ENCODE measurements at regions not wholly inside any gene's neighbourhood (a gene's known extent, or its start where the extent isn't known, plus 50 kb on each side); places are given as distances from the start of the nearest gene placed in this dataset.
"Not testable (repeated sequence)": the region's sequence is repeated elsewhere in the genome, so short reads cannot be mapped to it uniquely, and the experiment has no call there.

DNA sequence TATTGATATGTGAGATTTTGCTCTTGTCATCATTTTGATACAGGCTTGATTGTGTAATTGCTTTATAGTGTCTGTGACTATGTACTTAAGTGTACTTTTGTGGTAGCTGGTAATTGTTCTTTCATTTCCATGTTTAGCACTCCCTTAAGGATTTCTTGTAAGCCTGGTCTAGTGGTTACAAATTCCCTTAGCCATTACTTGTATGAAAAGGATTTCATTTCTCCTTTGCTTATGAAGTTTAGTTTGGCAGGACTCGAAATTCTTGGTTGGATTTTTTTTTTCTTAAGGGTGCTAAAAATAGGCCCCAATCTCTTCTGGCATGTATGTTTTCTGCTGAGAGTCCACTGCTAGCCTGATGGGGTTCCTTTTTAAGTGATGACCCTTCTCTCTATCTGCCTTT lies 346.8 kb downstream of the JRKL start:
- DNase-seq (ENCODE audit: low read depth) = peak; percentile 8
- TF ChIP-seq, protein P1, sequence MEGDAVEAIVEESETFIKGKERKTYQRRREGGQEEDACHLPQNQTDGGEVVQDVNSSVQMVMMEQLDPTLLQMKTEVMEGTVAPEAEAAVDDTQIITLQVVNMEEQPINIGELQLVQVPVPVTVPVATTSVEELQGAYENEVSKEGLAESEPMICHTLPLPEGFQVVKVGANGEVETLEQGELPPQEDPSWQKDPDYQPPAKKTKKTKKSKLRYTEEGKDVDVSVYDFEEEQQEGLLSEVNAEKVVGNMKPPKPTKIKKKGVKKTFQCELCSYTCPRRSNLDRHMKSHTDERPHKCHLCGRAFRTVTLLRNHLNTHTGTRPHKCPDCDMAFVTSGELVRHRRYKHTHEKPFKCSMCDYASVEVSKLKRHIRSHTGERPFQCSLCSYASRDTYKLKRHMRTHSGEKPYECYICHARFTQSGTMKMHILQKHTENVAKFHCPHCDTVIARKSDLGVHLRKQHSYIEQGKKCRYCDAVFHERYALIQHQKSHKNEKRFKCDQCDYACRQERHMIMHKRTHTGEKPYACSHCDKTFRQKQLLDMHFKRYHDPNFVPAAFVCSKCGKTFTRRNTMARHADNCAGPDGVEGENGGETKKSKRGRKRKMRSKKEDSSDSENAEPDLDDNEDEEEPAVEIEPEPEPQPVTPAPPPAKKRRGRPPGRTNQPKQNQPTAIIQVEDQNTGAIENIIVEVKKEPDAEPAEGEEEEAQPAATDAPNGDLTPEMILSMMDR (IDR thresholded peaks at IDR 0.05; ENCODE audit: control insufficient read depth, insufficient read depth, low read depth, low read length, missing control alignments) = no peak
- no peak overlapping the region for H3K4me3 ChIP-seq (ENCODE audit: control insufficient read depth, low read depth, low read length)

DNA sequence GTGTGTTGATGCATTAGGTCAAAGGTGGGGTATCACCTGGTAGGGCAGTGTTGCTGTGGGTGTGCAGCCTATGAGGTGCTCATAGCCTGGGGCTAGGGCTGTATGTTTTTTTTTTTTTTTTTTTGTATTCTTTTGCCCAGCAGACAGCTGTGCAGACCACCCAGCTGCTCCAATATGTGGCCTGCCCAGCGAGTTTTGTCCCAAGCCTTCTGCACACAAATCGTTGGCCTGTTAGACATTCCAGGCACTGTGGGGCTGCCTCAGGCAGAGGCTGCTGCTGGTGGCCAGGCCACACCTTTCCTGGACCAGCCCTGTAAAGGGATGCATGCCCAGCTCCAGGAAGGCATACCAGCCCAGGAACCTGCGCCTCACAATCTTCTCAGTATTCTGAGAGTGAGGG lies 348.5 kb downstream of the JRKL start:
- H3K4me3 ChIP-seq (ENCODE audit: control insufficient read depth, low read depth, low read length) = no peak overlapping the region
- DNase-seq (ENCODE audit: low read depth) = no peak
- TF ChIP-seq, protein P1 (IDR thresholded peaks at IDR 0.05; ENCODE audit: control insufficient read depth, insufficient read depth, low read depth, low read length, missing control alignments) = no peak

DNA sequence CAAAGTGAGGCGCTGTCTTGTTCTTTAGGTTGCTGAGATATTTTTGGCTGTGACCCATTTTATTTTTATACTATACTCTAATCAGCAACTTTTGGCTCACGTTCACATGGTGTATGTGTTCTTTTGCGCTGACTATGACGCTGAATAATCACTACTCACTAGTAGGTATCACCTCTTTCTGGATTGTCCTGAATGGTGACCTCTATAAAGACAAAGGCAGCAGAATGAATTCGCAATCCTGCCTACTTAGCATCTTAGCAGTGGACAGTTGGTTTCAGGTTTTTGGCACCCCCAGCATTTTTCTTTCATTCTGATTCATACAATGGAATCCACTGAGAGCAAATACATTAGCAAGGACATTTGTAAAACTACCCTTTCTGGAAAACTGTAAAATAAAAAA lies 351.3 kb downstream of the JRKL start:
- TF ChIP-seq, protein P1 (IDR thresholded peaks at IDR 0.05; ENCODE audit: control insufficient read depth, insufficient read depth, low read depth, low read length, missing control alignments) = no peak
- H3K4me3 ChIP-seq (ENCODE audit: control insufficient read depth, low read depth, low read length) = no peak overlapping the region
- peak; percentile 8 for DNase-seq (ENCODE audit: low read depth)

DNA sequence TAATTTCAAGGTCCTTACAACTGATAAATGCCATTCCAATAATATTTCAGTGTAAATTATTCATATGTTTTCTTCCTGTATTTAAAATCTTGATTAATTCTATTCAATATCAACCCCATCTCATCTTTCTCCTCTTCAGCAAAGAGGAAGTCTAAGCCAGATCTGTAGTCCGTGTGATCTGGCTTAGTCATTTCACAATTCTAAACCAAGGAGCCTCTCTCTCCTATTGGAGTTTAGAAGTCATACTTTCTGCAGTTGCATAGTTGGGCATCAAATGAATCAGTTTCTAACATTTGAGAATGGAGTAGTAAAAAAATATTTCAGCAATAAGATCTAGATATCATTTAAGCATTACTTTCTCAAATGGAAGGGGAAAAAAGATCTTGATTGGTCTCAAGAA lies 354.9 kb downstream of the JRKL start:
- DNase-seq (ENCODE audit: low read depth) = peak; percentile 4
- no peak overlapping the region for H3K4me3 ChIP-seq (ENCODE audit: control insufficient read depth, low read depth, low read length)
- TF ChIP-seq, protein P1 (IDR thresholded peaks at IDR 0.05; ENCODE audit: control insufficient read depth, insufficient read depth, low read depth, low read length, missing control alignments) = no peak

DNA sequence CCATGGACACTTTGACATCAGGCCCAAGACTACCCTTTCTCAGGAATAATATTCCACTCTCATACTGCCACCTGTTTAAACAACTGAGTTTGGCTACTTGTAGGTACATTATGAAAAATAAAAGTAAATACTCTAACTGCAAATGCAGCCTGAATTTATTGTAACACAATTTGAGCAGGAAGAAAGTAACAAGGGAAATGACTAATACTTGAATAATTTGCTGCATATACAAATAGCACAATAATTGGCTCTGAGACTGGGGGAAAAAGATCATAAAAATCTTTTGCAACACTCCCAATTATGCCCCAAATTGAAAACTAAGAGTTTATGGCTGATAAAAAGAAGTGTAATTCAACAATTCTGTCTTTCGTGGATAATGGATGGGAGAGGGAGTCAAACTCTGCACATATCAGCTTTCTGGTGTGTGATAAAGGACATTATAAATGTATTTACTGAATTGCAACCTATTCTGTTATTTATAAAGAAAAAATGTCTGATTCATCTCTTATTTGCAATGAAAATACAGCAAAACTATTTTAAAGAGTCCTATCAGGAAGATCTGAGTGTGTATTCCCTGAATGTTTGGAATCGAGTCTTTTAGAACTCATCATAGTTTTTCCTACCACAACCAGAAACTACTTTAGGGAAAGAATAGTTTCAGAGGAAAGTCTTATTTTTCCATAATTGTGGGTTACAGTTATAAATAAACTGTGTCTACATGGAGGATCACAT lies 359.0 kb downstream of the JRKL start:
- DNase-seq (ENCODE audit: low read depth) = peak; percentile 51
- no peak overlapping the region for H3K4me3 ChIP-seq (ENCODE audit: control insufficient read depth, low read depth, low read length)
- TF ChIP-seq, protein P1 (IDR thresholded peaks at IDR 0.05; ENCODE audit: control insufficient read depth, insufficient read depth, low read depth, low read length, missing control alignments) = no peak

DNA sequence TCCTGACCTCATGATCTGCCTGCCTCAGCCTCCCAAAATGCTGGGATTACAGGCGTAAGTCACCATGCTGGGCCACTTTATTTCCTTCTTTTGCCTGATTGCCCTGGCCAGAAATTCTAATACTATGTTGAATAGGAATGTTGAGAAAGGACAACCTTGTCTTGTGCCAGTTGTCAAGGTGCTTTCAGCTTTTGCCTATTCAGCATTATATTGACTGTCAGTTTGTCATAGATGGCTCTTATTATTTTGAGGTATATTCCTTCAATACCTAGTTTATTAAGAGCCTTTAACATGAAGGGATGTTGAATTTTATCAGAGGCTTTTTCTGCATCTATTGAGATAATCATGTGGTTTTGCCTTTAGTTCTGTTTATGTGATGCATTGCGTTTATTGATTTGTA lies 362.0 kb downstream of the JRKL start:
- not testable (repeated sequence) for H3K4me3 ChIP-seq (ENCODE audit: control insufficient read depth, low read depth, low read length); DNase-seq (ENCODE audit: low read depth)

DNA sequence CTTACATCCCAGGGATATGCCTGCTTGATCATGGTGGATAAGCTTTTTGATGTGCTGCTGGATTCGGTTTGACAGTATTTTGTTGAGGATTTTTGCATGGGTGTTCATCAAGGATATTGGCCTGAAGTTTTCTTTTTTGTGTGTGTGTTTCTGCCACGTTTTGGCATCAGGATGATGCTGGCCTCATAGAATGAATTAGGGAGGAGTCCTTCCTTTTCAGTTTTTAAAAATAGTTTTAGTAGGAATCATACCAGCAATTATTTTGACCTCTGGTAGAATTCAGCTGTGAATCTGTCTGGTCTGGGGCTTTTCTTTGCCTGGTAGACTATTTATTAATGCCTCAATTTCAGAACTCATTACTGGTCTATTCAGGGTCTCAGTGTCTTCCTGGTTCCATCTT lies 362.4 kb downstream of the JRKL start:
- no peak for DNase-seq (ENCODE audit: low read depth)
- TF ChIP-seq, protein P1 (IDR thresholded peaks at IDR 0.05; ENCODE audit: control insufficient read depth, insufficient read depth, low read depth, low read length, missing control alignments) = no peak
- H3K4me3 ChIP-seq (ENCODE audit: control insufficient read depth, low read depth, low read length) = no peak overlapping the region
